ENCODE measurements at regions not wholly inside any gene's neighbourhood (a gene's known extent, or its start where the extent isn't known, plus 50 kb on each side); places are given as distances from the start of the nearest gene placed in this dataset.
"Not testable (repeated sequence)": the region's sequence is repeated elsewhere in the genome, so short reads cannot be mapped to it uniquely, and the experiment has no call there.

DNA sequence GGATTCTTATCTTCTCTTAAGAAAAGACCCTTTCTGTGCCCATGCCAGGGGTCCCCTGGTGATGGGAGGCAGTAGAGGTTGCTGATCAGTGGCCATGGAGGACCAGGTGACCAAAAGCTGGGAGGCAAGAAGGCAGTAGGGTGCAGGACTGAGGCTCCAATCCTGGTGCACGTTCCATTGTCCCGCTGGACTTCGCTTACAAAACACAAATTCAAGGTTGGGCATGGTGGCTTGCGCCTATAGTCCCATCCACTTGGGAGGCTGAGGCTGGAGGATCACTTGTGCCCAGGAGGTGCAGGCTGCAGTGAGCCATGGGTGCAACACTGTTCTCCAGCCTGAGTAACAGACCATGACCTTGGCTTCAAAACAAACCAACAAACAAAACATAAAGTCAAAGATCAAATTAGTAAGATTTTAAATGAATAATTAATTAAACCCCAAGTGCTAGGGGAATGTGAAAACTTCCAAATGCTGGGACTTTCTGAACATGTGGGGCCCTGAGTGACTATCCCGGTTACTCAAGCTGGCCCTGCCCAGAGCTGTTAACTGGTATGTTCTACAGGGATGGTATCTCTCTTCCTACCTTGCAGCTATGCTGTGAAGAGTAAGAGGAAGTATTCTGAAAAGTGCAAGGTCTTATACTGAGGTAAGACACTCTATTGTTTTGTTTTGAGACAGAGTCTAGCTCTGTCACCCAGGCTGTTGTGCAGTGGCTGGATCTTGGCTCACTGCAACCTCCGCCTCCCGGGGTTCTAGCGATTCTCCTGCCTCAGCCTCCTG is 97.6 kb downstream of the LYZL2 start:
- no peak for DNase-seq

GRCh38 chr10:30529373-30529998 is 95.5 kb downstream of the MAP3K8 start:
- peak; percentile 52 for DNase-seq

- DNase-seq, result no peak
These were observed 94.4 kb downstream of the MAP3K8 start for GRCh38 chr10:30528429-30528786.

GRCh38 chr10:30527623-30528428 is 93.8 kb downstream of the MAP3K8 start:
- no peak for DNase-seq

DNA sequence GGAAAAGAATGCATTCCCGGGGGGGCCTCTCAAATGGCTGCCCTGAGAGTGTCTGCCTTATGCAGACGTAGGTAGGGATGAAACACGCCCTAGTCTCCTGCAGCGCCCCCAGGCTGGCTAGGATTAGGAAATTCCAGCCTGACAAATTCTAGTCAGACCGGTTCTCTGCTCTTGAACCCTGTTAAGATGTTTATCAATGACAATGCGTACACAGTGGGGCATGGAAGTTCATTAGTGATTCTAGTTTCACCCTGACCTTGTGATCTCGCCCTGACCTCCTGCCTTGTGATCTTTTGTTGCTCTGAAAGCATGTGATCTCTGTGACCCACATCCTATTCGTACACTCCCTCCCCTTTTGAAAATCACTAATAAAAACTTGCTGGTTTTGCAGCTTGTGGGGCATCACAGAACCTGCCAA is 88.7 kb downstream of the MAP3K8 start:
- DNase-seq, result not testable (repeated sequence)

GRCh38 chr10:30518907-30519306 is 84.9 kb downstream of the MAP3K8 start:
- DNase-seq, result no peak

Measured in stimulated activated CD4-positive, alpha-beta T cell treated with anti-CD3 and anti-CD28 coated beads, Interleukin-12 subunit alpha, Interleukin-12 subunit beta, amount 100 ng/mL, for 4 hours (primary cell).